Neural cell (in vitro differentiated cells): ENCODE measurements at regions not wholly inside any gene's neighbourhood (a gene's known extent, or its start where the extent isn't known, plus 50 kb on each side); places are given as distances from the start of the nearest gene placed in this dataset.

Source experiments
- H2AFZ ChIP-seq: fragments of 200-600, 300-800 bp; sonication (generic), shearing (Covaris generic); 2 replicates; pipeline ENCODE4 v1.6.0; 2014; ENCODE audit warnings: low read depth, mild to moderate bottlenecking, antibody characterized with exemption, low read length, moderate library complexity
- H3F3A ChIP-seq: fragments of 200-600 bp; shearing (Covaris generic); 2 replicates; pipeline ENCODE4 v1.6.1; 2016; ENCODE audit warnings: mild to moderate bottlenecking, moderate library complexity, mixed read lengths, antibody characterized with exemption, low read length; ENCODE audit not compliant: insufficient read depth, poor library complexity, severe bottlenecking
- H3K27ac ChIP-seq: fragments of 200-600, 300-800 bp; sonication (generic), shearing (Covaris generic); 2 replicates; pipeline ENCODE4 v1.5.1; 2014; ENCODE audit warnings: mild to moderate bottlenecking, low read length, moderate library complexity
- H3K27me3 ChIP-seq: fragments of 300-800, 200-600 bp; sonication (generic), shearing (Covaris generic); 2 replicates; pipeline ENCODE4 v1.6.0; 2014; ENCODE audit warnings: mild to moderate bottlenecking, low read depth, low read length, moderate library complexity; ENCODE audit not compliant: insufficient read depth
- H3K36me3 ChIP-seq: fragments of 300-800, 200-600 bp; sonication (generic), shearing (Covaris generic); 2 replicates; pipeline ENCODE4 v1.5.1; 2014; ENCODE audit warnings: mild to moderate bottlenecking, antibody characterized with exemption, low read length, moderate library complexity; ENCODE audit not compliant: insufficient read depth
- H3K4me2 ChIP-seq: fragments of 300-800, 200-600 bp; sonication (generic), shearing (Covaris generic); 2 replicates; pipeline ENCODE4 v1.6.0; 2014; ENCODE audit warnings: mild to moderate bottlenecking, low read length
- H3K4me3 ChIP-seq: fragments of 300-800, 200-600 bp; sonication (generic), shearing (Covaris generic); 2 replicates; pipeline ENCODE4 v1.5.1; 2014; ENCODE audit warnings: mild to moderate bottlenecking, low read length, moderate library complexity
- H3K79me2 ChIP-seq: fragments of 200-600 bp; shearing (Covaris generic); replicated peaks from 2 replicates; pipeline ENCODE4 v1.6.0; 2014; ENCODE audit warnings: mild to moderate bottlenecking, low read length, moderate library complexity; ENCODE audit not compliant: insufficient read depth
- H3K9ac ChIP-seq: fragments of 300-800, 200-600 bp; sonication (generic), shearing (Covaris generic); 2 replicates; pipeline ENCODE4 v1.6.1; 2016; ENCODE audit warnings: mild to moderate bottlenecking, low read length, mixed read lengths
- H3K9me2 ChIP-seq: fragments of 200-600 bp; shearing (Covaris generic); 2 replicates; pipeline ENCODE4 v1.6.1; 2016; ENCODE audit warnings: mild to moderate bottlenecking, low read length, mixed read lengths; ENCODE audit not compliant: insufficient read depth
- H3K9me3 ChIP-seq: fragments of 200-600, 300-800 bp; sonication (generic), shearing (Covaris generic); 2 replicates; pipeline ENCODE4 v1.6.1; 2016; ENCODE audit warnings: mild to moderate bottlenecking, mixed run types, low read length, moderate library complexity, mixed read lengths
- H4K20me1 ChIP-seq: fragments of 200-600 bp; shearing (Covaris generic); 2 replicates; pipeline ENCODE4 v1.6.1; 2016; ENCODE audit warnings: mild to moderate bottlenecking, mixed run types; ENCODE audit not compliant: insufficient read depth
- EP300 ChIP-seq: fragments of 450-650 bp; conservative IDR thresholded peaks from 2 replicates; pipeline ENCODE4 v1.6.1; 2014; ENCODE audit warnings: antibody characterized with exemption, mild to moderate bottlenecking, moderate library complexity; ENCODE audit not compliant: poor library complexity, severe bottlenecking
- EZH2 ChIP-seq: fragments of 200-600, 300-800 bp; shearing (Covaris generic), sonication (generic); IDR thresholded peaks from 2 replicates; pipeline ENCODE4 v1.6.1; 2014; ENCODE audit warnings: antibody characterized with exemption, low read length, borderline replicate concordance, mild to moderate bottlenecking; ENCODE audit not compliant: insufficient read depth, poor library complexity, severe bottlenecking
- MXI1 ChIP-seq: fragments of 450-650 bp; conservative IDR thresholded peaks from 2 replicates; pipeline ENCODE4 v1.6.1; 2014; ENCODE audit warnings: antibody characterized with exemption, mild to moderate bottlenecking; ENCODE audit not compliant: poor library complexity, severe bottlenecking
- POLR2AphosphoS5 ChIP-seq: IDR thresholded peaks from 2 replicates; pipeline ENCODE4 v1.6.1; 2012
- RAD21 ChIP-seq: fragments of 450-650 bp; conservative IDR thresholded peaks from 2 replicates; pipeline ENCODE4 v1.6.1; 2014; ENCODE audit warnings: antibody characterized with exemption, mild to moderate bottlenecking, moderate library complexity
- REST ChIP-seq: IDR thresholded peaks from 2 replicates; pipeline ENCODE4 v1.6.1; 2012; ENCODE audit warnings: borderline replicate concordance
- SMC3 ChIP-seq: fragments of 450-650 bp; conservative IDR thresholded peaks from 2 replicates; pipeline ENCODE4 v1.6.1; 2014; ENCODE audit warnings: antibody characterized with exemption, mild to moderate bottlenecking, moderate library complexity; ENCODE audit not compliant: poor library complexity
- TAF1 ChIP-seq: IDR thresholded peaks from 2 replicates; pipeline ENCODE4 v1.6.1; 2012; ENCODE audit warnings: low read depth
- TF ChIP-seq, protein P1 (sequence below): fragments of 450-650 bp; IDR thresholded peaks from 2 replicates; pipeline ENCODE4 v1.5.1; 2014; ENCODE audit warnings: antibody characterized with exemption, mild to moderate bottlenecking, moderate library complexity; ENCODE audit not compliant: poor library complexity, severe bottlenecking

- no peaks in the 10 kb centered on the region for H4K20me1 ChIP-seq
- H3K4me3 ChIP-seq = no peak overlapping the region
- H3F3A ChIP-seq = no peaks in the 10 kb centered on the region
- H3K79me2 ChIP-seq = no peaks in the 10 kb centered on the region
- H3K9ac ChIP-seq = no peak overlapping the region
- no peaks in the 10 kb centered on the region for H3K9me2 ChIP-seq
- no peak overlapping the region for H2AFZ ChIP-seq
- no peak for TF ChIP-seq SMC3
- TF ChIP-seq MXI1 = no peak
- TF ChIP-seq, protein P1, sequence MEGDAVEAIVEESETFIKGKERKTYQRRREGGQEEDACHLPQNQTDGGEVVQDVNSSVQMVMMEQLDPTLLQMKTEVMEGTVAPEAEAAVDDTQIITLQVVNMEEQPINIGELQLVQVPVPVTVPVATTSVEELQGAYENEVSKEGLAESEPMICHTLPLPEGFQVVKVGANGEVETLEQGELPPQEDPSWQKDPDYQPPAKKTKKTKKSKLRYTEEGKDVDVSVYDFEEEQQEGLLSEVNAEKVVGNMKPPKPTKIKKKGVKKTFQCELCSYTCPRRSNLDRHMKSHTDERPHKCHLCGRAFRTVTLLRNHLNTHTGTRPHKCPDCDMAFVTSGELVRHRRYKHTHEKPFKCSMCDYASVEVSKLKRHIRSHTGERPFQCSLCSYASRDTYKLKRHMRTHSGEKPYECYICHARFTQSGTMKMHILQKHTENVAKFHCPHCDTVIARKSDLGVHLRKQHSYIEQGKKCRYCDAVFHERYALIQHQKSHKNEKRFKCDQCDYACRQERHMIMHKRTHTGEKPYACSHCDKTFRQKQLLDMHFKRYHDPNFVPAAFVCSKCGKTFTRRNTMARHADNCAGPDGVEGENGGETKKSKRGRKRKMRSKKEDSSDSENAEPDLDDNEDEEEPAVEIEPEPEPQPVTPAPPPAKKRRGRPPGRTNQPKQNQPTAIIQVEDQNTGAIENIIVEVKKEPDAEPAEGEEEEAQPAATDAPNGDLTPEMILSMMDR = no peak
- no peak for TF ChIP-seq EP300
- no peak for TF ChIP-seq POLR2AphosphoS5
- no peak for TF ChIP-seq EZH2
- no peaks in the 10 kb centered on the region for H3K36me3 ChIP-seq
- H3K27ac ChIP-seq = no peak overlapping the region
- H3K4me2 ChIP-seq = no peak overlapping the region
- no peaks in the 10 kb centered on the region for H3K9me3 ChIP-seq
- no peaks in the 10 kb centered on the region for H3K27me3 ChIP-seq
These were observed 137.8 kb downstream of the TDRD15 start for GRCh38 chr2:21261591-21261990.

DNA sequence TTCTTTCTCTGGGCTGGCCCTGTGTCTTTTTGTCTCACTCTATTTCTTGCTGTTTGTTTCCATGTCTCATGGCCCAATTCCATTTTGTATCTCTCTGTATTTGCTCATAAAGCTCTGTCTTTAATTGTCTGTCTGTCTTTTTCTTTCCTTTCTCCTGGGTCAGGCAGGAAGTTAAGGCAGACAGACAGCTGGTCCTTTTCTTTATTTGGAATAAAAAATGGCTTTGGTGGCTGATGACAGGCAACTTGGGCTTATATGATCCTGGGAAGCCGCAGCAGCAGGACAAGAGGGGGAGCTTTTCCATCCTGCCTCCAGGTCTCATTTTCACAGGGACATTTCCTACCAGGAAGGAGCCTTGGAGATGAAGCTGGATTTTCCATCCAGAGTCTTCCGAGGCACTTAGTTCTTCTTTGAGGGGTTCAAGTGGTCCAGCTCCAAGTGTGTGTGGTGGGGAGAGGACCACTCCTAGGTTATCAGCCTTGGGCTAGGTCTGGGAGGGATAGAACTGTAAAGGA lies 138.7 kb downstream of the TDRD15 start:
- no peaks in the 10 kb centered on the region for H3K9me2 ChIP-seq
- no peak overlapping the region for H3K27ac ChIP-seq
- no peak overlapping the region for H3K4me3 ChIP-seq
- no peak overlapping the region for H2AFZ ChIP-seq
- H3K27me3 ChIP-seq = no peaks in the 10 kb centered on the region
- no peaks in the 10 kb centered on the region for H3K9me3 ChIP-seq
- no peaks in the 10 kb centered on the region for H3K79me2 ChIP-seq
- H3K36me3 ChIP-seq = no peaks in the 10 kb centered on the region
- H3F3A ChIP-seq = no peaks in the 10 kb centered on the region
- TF ChIP-seq RAD21 = no peak
- no peak for TF ChIP-seq EZH2
- no peak for TF ChIP-seq REST
- TF ChIP-seq TAF1 = no peak
- no peak for TF ChIP-seq MXI1
- no peak for TF ChIP-seq EP300
- TF ChIP-seq, protein P1 = no peak
- no peak for TF ChIP-seq SMC3
- no peak for TF ChIP-seq POLR2AphosphoS5
- no peak overlapping the region for H3K4me2 ChIP-seq
- H4K20me1 ChIP-seq = no peaks in the 10 kb centered on the region
- no peak overlapping the region for H3K9ac ChIP-seq
